ENCODE measurements at regions not wholly inside any gene's neighbourhood (a gene's known extent, or its start where the extent isn't known, plus 50 kb on each side); places are given as distances from the start of the nearest gene placed in this dataset.

- ChIA-PET POLR2A (no interaction called here), CTCF (interaction anchor here (0.6 to 0.7 kb wide), 2 partner anchors 9 to 937 kb away, joined by 3 read pairs; no protein-coding TSS in a partner anchor)
- H3K4me1 ChIP-seq (ENCODE audit: control insufficient read depth, insufficient read depth, low read length) = no peaks in the 10 kb centered on the region
- H3K36me3 ChIP-seq (ENCODE audit: control insufficient read depth in 2 of 2, insufficient read depth in 1 of 2, low read length in 2 of 2) = no peaks in the 10 kb centered on the region
- no peak overlapping the region for H3K4me3 ChIP-seq (ENCODE audit: low read depth, low read length)
- no peak for TF ChIP-seq ZNF645 (tag by site-specific recombination; IDR thresholded peaks at IDR 0.05)
- TF ChIP-seq ZNF561 (tag by site-specific recombination; IDR thresholded peaks at IDR 0.05; ENCODE audit: borderline replicate concordance) = no peak
- no peak for TF ChIP-seq YY2 (tag by site-specific recombination; IDR thresholded peaks at IDR 0.05)
- TF ChIP-seq ZNF529 (tag by site-specific recombination; IDR thresholded peaks at IDR 0.05; ENCODE audit: insufficient replicate concordance) = no peak
- TF ChIP-seq PRDM1 (tag by site-specific recombination; IDR thresholded peaks at IDR 0.05) = no peak
- TF ChIP-seq SALL2 (tag by site-specific recombination; IDR thresholded peaks at IDR 0.05; ENCODE audit: borderline replicate concordance) = no peak
- H3K9me3 ChIP-seq (ENCODE audit: control insufficient read depth, insufficient read depth, low read depth, low read length) = no peaks in the 10 kb centered on the region
- no peak overlapping the region for H3K27ac ChIP-seq (ENCODE audit: extremely low read depth, low read depth, low read length)
These were observed 70.3 kb upstream of the DUSP10 start for GRCh38 chr1:221812088-221812752.

- TF ChIP-seq ZNF621 (tag by site-specific recombination; IDR thresholded peaks at IDR 0.05) (no peak), REST (tag by site-specific recombination; IDR thresholded peaks at IDR 0.05) (no peak), GLIS1 (tag by site-specific recombination; IDR thresholded peaks at IDR 0.05) (no peak), ZNF610 (tag by site-specific recombination; IDR thresholded peaks at IDR 0.05; ENCODE audit: borderline replicate concordance) (no peak), BCL11B (tag by site-specific recombination; IDR thresholded peaks at IDR 0.05; ENCODE audit: low read depth) (no peak), ELK4 (IDR thresholded peaks at IDR 0.05; ENCODE audit: borderline replicate concordance, low read depth, low read length) (no peak), ZNF701 (tag by site-specific recombination; IDR thresholded peaks at IDR 0.05) (no peak)
- ChIA-PET CTCF (no interaction called here), POLR2A (no interaction called here)
- H3K4me1 ChIP-seq (ENCODE audit: control insufficient read depth, insufficient read depth, low read length) = no peaks in the 10 kb centered on the region
- H3K36me3 ChIP-seq (ENCODE audit: control insufficient read depth in 2 of 2, insufficient read depth in 1 of 2, low read length in 2 of 2) = no peaks in the 10 kb centered on the region
- H3K9me3 ChIP-seq (ENCODE audit: control insufficient read depth, insufficient read depth, low read depth, low read length) = no peaks in the 10 kb centered on the region
- no peak overlapping the region for H3K27ac ChIP-seq (ENCODE audit: extremely low read depth, low read depth, low read length)
- no peak overlapping the region for H3K4me3 ChIP-seq (ENCODE audit: low read depth, low read length)
These were observed 68.5 kb upstream of the DUSP10 start for GRCh38 chr1:221810406-221810805.

- H3K4me3 ChIP-seq (ENCODE audit: low read depth, low read length) = no peak overlapping the region
- no peak for TF ChIP-seq ZNF266 (tag by site-specific recombination; IDR thresholded peaks at IDR 0.05; ENCODE audit: low read depth)
- TF ChIP-seq ZNF10 (tag by site-specific recombination; IDR thresholded peaks at IDR 0.05) = no peak
- no peak for TF ChIP-seq ZNF548 (tag by site-specific recombination; IDR thresholded peaks at IDR 0.05)
- no peak for TF ChIP-seq ZNF544 (tag by site-specific recombination; IDR thresholded peaks at IDR 0.05)
- no peak for TF ChIP-seq ZBTB20 (tag by site-specific recombination; IDR thresholded peaks at IDR 0.05)
- TF ChIP-seq EGR2 (tag by site-specific recombination; IDR thresholded peaks at IDR 0.05; ENCODE audit: low read depth) = no peak
- no peak for TF ChIP-seq ZBTB10 (tag by site-specific recombination; IDR thresholded peaks at IDR 0.05)
- no peak for TF ChIP-seq ZSCAN16 (tag by site-specific recombination; IDR thresholded peaks at IDR 0.05)
- TF ChIP-seq ZNF202 (tag by site-specific recombination; IDR thresholded peaks at IDR 0.05; ENCODE audit: borderline replicate concordance) = no peak
These were observed 67.5 kb upstream of the DUSP10 start for GRCh38 chr1:221809091-221810029.

More at GRCh38 chr1:221809091-221810029, 67.5 kb upstream of the DUSP10 start:
- Histone ChIP-seq H3K9me3 (ENCODE audit: control insufficient read depth, insufficient read depth, low read depth, low read length) (no peaks in the 10 kb centered on the region), H3K4me1 (ENCODE audit: control insufficient read depth, insufficient read depth, low read length) (no peaks in the 10 kb centered on the region), H3K27ac (ENCODE audit: extremely low read depth, low read depth, low read length) (no peak overlapping the region), H3K36me3 (ENCODE audit: control insufficient read depth in 2 of 2, insufficient read depth in 1 of 2, low read length in 2 of 2) (no peaks in the 10 kb centered on the region)
- ChIA-PET CTCF (no interaction called here), POLR2A (no interaction called here)

Data from HEK293 (cell line).